H1 (cell line): ENCODE measurements at regions not wholly inside any gene's neighbourhood (a gene's known extent, or its start where the extent isn't known, plus 50 kb on each side); places are given as distances from the start of the nearest gene placed in this dataset.

ENCODE experiments used
- CTCF ChIA-PET: fragments of 300-600 bp; sonication (Branson Sonifier 250); formaldehyde crosslinking; loops from one replicate; lab custom pipeline; 2021; ENCODE audit not compliant: partially characterized antibody; lab: Charles Lee
- POLR2A ChIA-PET: fragments of 300-600 bp; sonication (Branson Sonifier 250); formaldehyde crosslinking; loops from one replicate; lab custom pipeline; 2021; ENCODE audit warnings: inconsistent platforms; ENCODE audit not compliant: partially characterized antibody; lab: Charles Lee
- DNase-seq, 2 experiments: peaks; one replicate each; pipeline versions ENCODE4 v3.0.0 to v3.0.0-alpha.2; 2010 to 2022; ENCODE audit warnings: low spot score in 2 of 2, low read depth in 1 of 2, mixed read lengths in 1 of 2
- FAIRE-seq: peaks from 2 replicates; lab custom pipeline; 2011; peaks lifted over from hg19 to GRCh38; lab: Jason Lieb, UNC
- H2AFZ ChIP-seq: 2 replicates; pipeline ENCODE4 v1.8.1; 2012; ENCODE audit warnings: low read length, inconsistent platforms
- H2AK5ac ChIP-seq: 2 replicates; pipeline ENCODE4 v1.6.1; 2013; ENCODE audit warnings: low read depth, low read length
- H2BK120ac ChIP-seq: replicated peaks from 2 replicates; pipeline ENCODE3; 2013; ENCODE audit warnings: low read depth, low read length, inconsistent platforms
- H2BK12ac ChIP-seq: 2 replicates; pipeline ENCODE4 v1.6.1; 2013; ENCODE audit warnings: low read depth, low read length
- H2BK15ac ChIP-seq: 2 replicates; pipeline ENCODE4 v1.6.1; 2013; ENCODE audit warnings: low read length
- H2BK20ac ChIP-seq: 2 replicates; pipeline ENCODE4 v1.6.1; 2013; ENCODE audit warnings: low read length
- H2BK5ac ChIP-seq: 2 replicates; pipeline ENCODE4 v1.6.1; 2013; ENCODE audit warnings: low read depth, low read length
- H3K14ac ChIP-seq: 2 replicates; pipeline ENCODE4 v1.6.1; 2013; ENCODE audit warnings: inconsistent platforms; ENCODE audit not compliant: insufficient read length
- H3K18ac ChIP-seq: 2 replicates; pipeline ENCODE4 v1.6.1; 2013; ENCODE audit warnings: low read length; ENCODE audit errors: extremely low read depth
- H3K23ac ChIP-seq: 2 replicates; pipeline ENCODE4 v1.6.1; 2013; ENCODE audit warnings: inconsistent platforms; ENCODE audit not compliant: insufficient read length
- H3K23me2 ChIP-seq: 2 replicates; pipeline ENCODE4 v1.6.1; 2013; ENCODE audit warnings: low read depth, low read length
- H3K27ac ChIP-seq: 2 replicates; pipeline ENCODE4 v1.6.1; 2011; ENCODE audit warnings: low read depth, low read length, inconsistent platforms
- H3K27me3 ChIP-seq, 4 experiments: replicated peaks in 1 of 4; 1 replicate in 1 of 4; 2 replicates in 3 of 4; pipeline versions ENCODE4 v1.6.1 to v1.8.1; 2011 to 2013; ENCODE audit warnings: low read length in 3 of 4, mild to moderate bottlenecking in 3 of 4, inconsistent platforms in 2 of 4, mixed read lengths in 2 of 4, moderate library complexity in 1 of 4; ENCODE audit not compliant: control insufficient read depth in 3 of 4, insufficient read depth in 3 of 4; ENCODE audit errors: extremely low read depth in 1 of 4
- H3K36me3 ChIP-seq, 4 experiments: 2 replicates each; pipeline versions ENCODE4 v1.6.1 to v1.8.1; 2011 to 2013; ENCODE audit warnings: mild to moderate bottlenecking in 4 of 4, low read length in 3 of 4, moderate library complexity in 2 of 4, control low read depth in 1 of 4, inconsistent platforms in 1 of 4; ENCODE audit not compliant: insufficient read depth in 4 of 4, control insufficient read depth in 2 of 4
- H3K4ac ChIP-seq: replicated peaks from 2 replicates; pipeline ENCODE3; 2013; ENCODE audit warnings: low read length, low read depth, mixed read lengths, inconsistent platforms; ENCODE audit not compliant: insufficient read length
- H3K4me1 ChIP-seq, 4 experiments: replicated peaks in 1 of 4; 1 replicate in 1 of 4; 2 replicates in 3 of 4; pipeline versions ENCODE4 v1.6.1 to v1.8.1; 2011 to 2013; ENCODE audit warnings: low read length in 3 of 4, inconsistent platforms in 2 of 4, mixed read lengths in 1 of 4; ENCODE audit not compliant: insufficient read depth in 4 of 4, control insufficient read depth in 3 of 4
- H3K4me2 ChIP-seq, 2 experiments: 2 replicates each; pipeline versions ENCODE4 v1.6.1 to v1.8.1; 2011 to 2013; ENCODE audit warnings: low read depth in 2 of 2, low read length in 2 of 2, control low read depth in 1 of 2, inconsistent platforms in 1 of 2, mild to moderate bottlenecking in 1 of 2; ENCODE audit not compliant: insufficient read depth in 1 of 2
- H3K4me3 ChIP-seq, 4 experiments: fragments of 200-600, 300-600 bp in 1 of 4; sonication (generic), shearing (Covaris generic), sonication (Bioruptor Twin) in 1 of 4; 2 replicates each; pipeline versions ENCODE4 v1.5.1 to v1.8.1; 2011 to 2016; ENCODE audit warnings: low read length in 4 of 4, low read depth in 3 of 4, control low read depth in 2 of 4, inconsistent platforms in 2 of 4, mild to moderate bottlenecking in 2 of 4, mixed read lengths in 1 of 4, moderate library complexity in 1 of 4; ENCODE audit not compliant: insufficient read depth in 2 of 4; ENCODE audit errors: extremely low read depth in 1 of 4
- H3K56ac ChIP-seq: replicated peaks from 2 replicates; pipeline ENCODE3; 2013; ENCODE audit warnings: low read depth, mild to moderate bottlenecking, mixed read lengths, low read length, inconsistent platforms; ENCODE audit not compliant: insufficient read length
- H3K79me1 ChIP-seq: 2 replicates; pipeline ENCODE4 v1.6.1; 2013; ENCODE audit warnings: low read depth, low read length, control low read depth
- H3K79me2 ChIP-seq, 2 experiments: 2 replicates each; pipeline versions ENCODE4 v1.6.1 to v1.8.1; 2012 to 2013; ENCODE audit warnings: low read length in 2 of 2, mild to moderate bottlenecking in 2 of 2, inconsistent platforms in 1 of 2; ENCODE audit not compliant: insufficient read depth in 2 of 2, control insufficient read depth in 1 of 2
- H3K9ac ChIP-seq, 4 experiments: replicated peaks in 1 of 4; 1 replicate in 1 of 4; 2 replicates in 3 of 4; pipeline versions ENCODE4 v1.6.1 to v1.8.1; 2011 to 2013; ENCODE audit warnings: low read depth in 3 of 4, low read length in 3 of 4, control low read depth in 2 of 4, mild to moderate bottlenecking in 2 of 4, moderate library complexity in 2 of 4, inconsistent platforms in 1 of 4; ENCODE audit errors: extremely low read depth in 1 of 4
- H3K9me3 ChIP-seq, 2 experiments: 2 replicates each; pipeline versions ENCODE4 v1.6.1 to v1.8.1; 2012 to 2013; ENCODE audit warnings: mild to moderate bottlenecking in 2 of 2, moderate library complexity in 2 of 2, control low read depth in 1 of 2, inconsistent platforms in 1 of 2, low read depth in 1 of 2, low read length in 1 of 2, mixed read lengths in 1 of 2; ENCODE audit not compliant: insufficient read depth in 2 of 2
- H4K20me1 ChIP-seq, 2 experiments: replicated peaks in 1 of 2; 2 replicates each; pipeline versions ENCODE3 to v1.8.1; 2011 to 2013; ENCODE audit warnings: inconsistent platforms in 2 of 2, low read length in 2 of 2, mild to moderate bottlenecking in 1 of 2; ENCODE audit not compliant: insufficient read depth in 2 of 2, control insufficient read depth in 1 of 2
- H4K5ac ChIP-seq: 2 replicates; pipeline ENCODE4 v1.6.1; 2013; ENCODE audit warnings: low read length, low read depth, mixed read lengths, inconsistent platforms; ENCODE audit not compliant: insufficient read length
- H4K8ac ChIP-seq: 2 replicates; pipeline ENCODE4 v1.8.0; 2013; ENCODE audit warnings: mild to moderate bottlenecking, moderate library complexity, low read length, inconsistent platforms; ENCODE audit not compliant: insufficient read depth; ENCODE audit errors: extremely low read depth
- H4K91ac ChIP-seq: replicated peaks from 2 replicates; pipeline ENCODE3; 2013; ENCODE audit warnings: low read length, mixed read lengths, inconsistent platforms; ENCODE audit not compliant: insufficient read length
- BCL11A ChIP-seq, 2 experiments: IDR thresholded peaks; one replicate each; pipeline ENCODE4 v1.6.1; 2011; ENCODE audit warnings: low read depth in 2 of 2, low read length in 2 of 2, mild to moderate bottlenecking in 2 of 2
- CBX5 ChIP-seq: fragments of 300-800, 300-1000 bp; sonication (generic); IDR thresholded peaks from 2 replicates; pipeline ENCODE4 v1.7.1; 2016; ENCODE audit warnings: antibody characterized with exemption, low read length, low read depth
- CBX8 ChIP-seq: fragments of 300-800, 300-1000 bp; sonication (generic); IDR thresholded peaks from 2 replicates; pipeline ENCODE4 v1.7.1; 2016; ENCODE audit warnings: low read depth, low read length, borderline replicate concordance
- CHD2 ChIP-seq: IDR thresholded peaks from 2 replicates; pipeline ENCODE4 v1.6.1; 2012; ENCODE audit warnings: low read length, improper control_type of control experiment
- JUN ChIP-seq: IDR thresholded peaks from 2 replicates; pipeline ENCODE4 v1.6.1; 2011; ENCODE audit warnings: low read depth, mild to moderate bottlenecking, improper control_type of control experiment, low read length
- POLR2A ChIP-seq, 2 experiments: IDR thresholded peaks; 1 replicate in 1 of 2; 2 replicates in 1 of 2; pipeline ENCODE4 v1.6.1; 2011; ENCODE audit warnings: low read depth in 2 of 2, low read length in 2 of 2, mild to moderate bottlenecking in 2 of 2; ENCODE audit errors: control extremely low read depth in 1 of 2
- RFX5 ChIP-seq: IDR thresholded peaks from 2 replicates; pipeline ENCODE4 v1.6.1; 2011; ENCODE audit warnings: low read depth, low read length, improper control_type of control experiment, borderline replicate concordance
- TAF7 ChIP-seq: optimal IDR thresholded peaks from 2 replicates; pipeline ENCODE3; 2011; ENCODE audit warnings: low read depth, mild to moderate bottlenecking, inconsistent platforms, low read length, moderate library complexity, borderline replicate concordance
- TBP ChIP-seq: IDR thresholded peaks from 2 replicates; pipeline ENCODE4 v1.6.1; 2011; ENCODE audit warnings: low read depth, low read length, improper control_type of control experiment
- ZNF274 ChIP-seq: IDR thresholded peaks from 2 replicates; pipeline ENCODE4 v1.7.0; 2012; ENCODE audit warnings: low read length, borderline replicate concordance; ENCODE audit errors: extremely low read depth
- WGBS, 2 experiments: shearing (Covaris generic) in 1 of 2; methylation state at CpG; one replicate each; pipeline versions ENCODE4 v1.1.6 to v1.1.7; 2013 to 2015; ENCODE audit warnings: low lambda C conversion rate in 2 of 2, mixed read lengths in 2 of 2, inconsistent platforms in 1 of 2, low coverage in 1 of 2, missing lambda C conversion rate in 1 of 2; ENCODE audit not compliant: insufficient replicate concordance in 2 of 2, insufficient coverage in 1 of 2, insufficient read length in 1 of 2; ENCODE audit errors: extremely low coverage in 1 of 2, missing lambda C conversion rate in 1 of 2; 5-methylcytosine and 5-hydroxymethylcytosine counted together
- TF ChIP-seq, protein P1 (sequence below), 3 experiments: IDR thresholded peaks; 1 replicate in 2 of 3; 2 replicates in 1 of 3; pipeline versions ENCODE4 v1.5.1 to v1.6.1; 2011; ENCODE audit warnings: low read length in 3 of 3, mild to moderate bottlenecking in 3 of 3, inconsistent platforms in 2 of 3, low read depth in 1 of 3, moderate library complexity in 1 of 3; ENCODE audit not compliant: insufficient read depth in 1 of 3; ENCODE audit errors: control extremely low read depth in 1 of 3
- TF ChIP-seq, protein P2 (sequence below): IDR thresholded peaks from 2 replicates; pipeline ENCODE4 v1.6.1; 2012; ENCODE audit warnings: low read length, inconsistent platforms

DNA sequence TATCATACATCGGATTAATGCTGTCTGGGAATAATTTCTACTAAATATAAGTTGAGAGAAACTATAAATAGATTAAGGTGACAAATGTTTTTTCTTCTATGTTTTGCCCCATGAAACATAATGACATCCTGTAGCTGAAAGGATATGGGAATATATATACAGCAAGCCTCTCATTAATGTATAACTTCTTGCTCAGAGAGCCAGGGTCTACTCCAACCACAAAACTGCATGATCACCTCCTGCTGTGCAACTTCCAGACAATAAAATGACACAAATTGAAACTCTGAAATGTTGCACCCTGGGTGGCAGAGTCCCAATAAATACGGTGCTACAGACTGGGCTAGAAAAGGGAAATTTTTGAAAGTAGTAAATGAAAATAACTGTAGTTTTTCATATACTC is 571.9 kb upstream of the CBLB start:
- FAIRE-seq (no peak), DNase-seq (no peak)
- H3K4me3 ChIP-seq, result no peak overlapping the region
- no peaks in the 10 kb centered on the region for H3K27me3 ChIP-seq
- H3K4me1 ChIP-seq, result no peaks in the 10 kb centered on the region; a peak in 1 of 7 replicates
- no peak overlapping the region for H4K5ac ChIP-seq
- H2AFZ ChIP-seq, result no peak overlapping the region
- H2AK5ac ChIP-seq, result no peak overlapping the region
- H3K56ac ChIP-seq, result no peak overlapping the region
- no peak overlapping the region for H3K4me2 ChIP-seq
- H3K79me1 ChIP-seq, result no peaks in the 10 kb centered on the region
- H4K8ac ChIP-seq, result no peak overlapping the region
- H3K27ac ChIP-seq, result no peak overlapping the region
- no peak overlapping the region for H2BK12ac ChIP-seq
- no peak overlapping the region for H2BK20ac ChIP-seq
- H3K79me2 ChIP-seq, result no peaks in the 10 kb centered on the region
- no peak overlapping the region for H2BK15ac ChIP-seq
- H3K14ac ChIP-seq, result no peak overlapping the region
- no peaks in the 10 kb centered on the region for H3K36me3 ChIP-seq
- H3K9me3 ChIP-seq, result no peaks in the 10 kb centered on the region
- no peak overlapping the region for H3K4ac ChIP-seq
- CTCF ChIA-PET, result no interaction called here
- H3K23ac ChIP-seq, result no peak overlapping the region
- no peak overlapping the region for H4K91ac ChIP-seq
- no peak overlapping the region for H2BK5ac ChIP-seq
- H4K20me1 ChIP-seq, result no peaks in the 10 kb centered on the region
- no peaks in the 10 kb centered on the region for H3K23me2 ChIP-seq
- POLR2A ChIA-PET, result no interaction called here
- no peak overlapping the region for H3K18ac ChIP-seq
- no peak overlapping the region for H3K9ac ChIP-seq
- 96% methylated on average over 2 of the region's 2 CpGs; no CpG with 5 or more reads in 1 of the 2 experiments for WGBS, 2 experiments
- no peak overlapping the region for H2BK120ac ChIP-seq
- TF ChIP-seq, protein P1, sequence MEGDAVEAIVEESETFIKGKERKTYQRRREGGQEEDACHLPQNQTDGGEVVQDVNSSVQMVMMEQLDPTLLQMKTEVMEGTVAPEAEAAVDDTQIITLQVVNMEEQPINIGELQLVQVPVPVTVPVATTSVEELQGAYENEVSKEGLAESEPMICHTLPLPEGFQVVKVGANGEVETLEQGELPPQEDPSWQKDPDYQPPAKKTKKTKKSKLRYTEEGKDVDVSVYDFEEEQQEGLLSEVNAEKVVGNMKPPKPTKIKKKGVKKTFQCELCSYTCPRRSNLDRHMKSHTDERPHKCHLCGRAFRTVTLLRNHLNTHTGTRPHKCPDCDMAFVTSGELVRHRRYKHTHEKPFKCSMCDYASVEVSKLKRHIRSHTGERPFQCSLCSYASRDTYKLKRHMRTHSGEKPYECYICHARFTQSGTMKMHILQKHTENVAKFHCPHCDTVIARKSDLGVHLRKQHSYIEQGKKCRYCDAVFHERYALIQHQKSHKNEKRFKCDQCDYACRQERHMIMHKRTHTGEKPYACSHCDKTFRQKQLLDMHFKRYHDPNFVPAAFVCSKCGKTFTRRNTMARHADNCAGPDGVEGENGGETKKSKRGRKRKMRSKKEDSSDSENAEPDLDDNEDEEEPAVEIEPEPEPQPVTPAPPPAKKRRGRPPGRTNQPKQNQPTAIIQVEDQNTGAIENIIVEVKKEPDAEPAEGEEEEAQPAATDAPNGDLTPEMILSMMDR (IDR thresholded peaks at IDR 0.05; ENCODE audit: control extremely low read depth in 1 of 3, insufficient read depth in 1 of 3, low read depth in 1 of 3, low read length in 3 of 3), result no peak
- no peak for TF ChIP-seq CBX8
- TF ChIP-seq TAF7, result no peak
- TF ChIP-seq RFX5, result no peak
- TF ChIP-seq CBX5, result no peak
- no peak for TF ChIP-seq ZNF274
- TF ChIP-seq BCL11A (IDR thresholded peaks at IDR 0.05; ENCODE audit: low read depth in 2 of 2, low read length in 2 of 2), result no peak
- no peak for TF ChIP-seq JUN
- TF ChIP-seq TBP, result no peak
- no peak for TF ChIP-seq CHD2
- no peak for TF ChIP-seq POLR2A (IDR thresholded peaks at IDR 0.05; ENCODE audit: control extremely low read depth in 1 of 2, low read depth in 2 of 2, low read length in 2 of 2)
- TF ChIP-seq, protein P2, sequence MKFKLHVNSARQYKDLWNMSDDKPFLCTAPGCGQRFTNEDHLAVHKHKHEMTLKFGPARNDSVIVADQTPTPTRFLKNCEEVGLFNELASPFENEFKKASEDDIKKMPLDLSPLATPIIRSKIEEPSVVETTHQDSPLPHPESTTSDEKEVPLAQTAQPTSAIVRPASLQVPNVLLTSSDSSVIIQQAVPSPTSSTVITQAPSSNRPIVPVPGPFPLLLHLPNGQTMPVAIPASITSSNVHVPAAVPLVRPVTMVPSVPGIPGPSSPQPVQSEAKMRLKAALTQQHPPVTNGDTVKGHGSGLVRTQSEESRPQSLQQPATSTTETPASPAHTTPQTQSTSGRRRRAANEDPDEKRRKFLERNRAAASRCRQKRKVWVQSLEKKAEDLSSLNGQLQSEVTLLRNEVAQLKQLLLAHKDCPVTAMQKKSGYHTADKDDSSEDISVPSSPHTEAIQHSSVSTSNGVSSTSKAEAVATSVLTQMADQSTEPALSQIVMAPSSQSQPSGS, result no peak
